OCI-LY3 (cell line): ENCODE measurements at regions not wholly inside any gene's neighbourhood (a gene's known extent, or its start where the extent isn't known, plus 50 kb on each side); places are given as distances from the start of the nearest gene placed in this dataset.

Source experiments
- CTCF ChIP-seq: fragments of 200-600, 300-600 bp; sonication (generic); IDR thresholded peaks from 2 replicates; pipeline ENCODE4 v1.5.1; 2014; ENCODE audit warnings: antibody characterized with exemption, low read length, low read depth
- EZH2phosphoT487 ChIP-seq: fragments of 200-600 bp; shearing (Covaris generic); IDR thresholded peaks from 2 replicates; pipeline ENCODE4 v1.6.1; 2018; ENCODE audit warnings: antibody characterized with exemption, mixed run types, low read depth

- TF ChIP-seq CTCF (no peak), EZH2phosphoT487 (no peak)
These were observed 152.0 kb upstream of the CCDC68 start for GRCh38 chr18:55111271-55111670.
